H1 (cell line): ENCODE measurements at regions not wholly inside any gene's neighbourhood (a gene's known extent, or its start where the extent isn't known, plus 50 kb on each side); places are given as distances from the start of the nearest gene placed in this dataset.
"Not testable (repeated sequence)": the region's sequence is repeated elsewhere in the genome, so short reads cannot be mapped to it uniquely, and the experiment has no call there.

Experiments used
- CTCF ChIA-PET: fragments of 300-600 bp; sonication (Branson Sonifier 250); formaldehyde crosslinking; loops from one replicate; lab custom pipeline; 2021; ENCODE audit not compliant: partially characterized antibody; lab: Charles Lee
- POLR2A ChIA-PET: fragments of 300-600 bp; sonication (Branson Sonifier 250); formaldehyde crosslinking; loops from one replicate; lab custom pipeline; 2021; ENCODE audit warnings: inconsistent platforms; ENCODE audit not compliant: partially characterized antibody; lab: Charles Lee
- DNase-seq, 2 experiments: peaks; one replicate each; pipeline versions ENCODE4 v3.0.0 to v3.0.0-alpha.2; 2010 to 2022; ENCODE audit warnings: low spot score in 2 of 2, low read depth in 1 of 2, mixed read lengths in 1 of 2
- FAIRE-seq: peaks from 2 replicates; lab custom pipeline; 2011; peaks lifted over from hg19 to GRCh38; lab: Jason Lieb, UNC
- H2AFZ ChIP-seq: 2 replicates; pipeline ENCODE4 v1.8.1; 2012; ENCODE audit warnings: low read length, inconsistent platforms
- H2AK5ac ChIP-seq: 2 replicates; pipeline ENCODE4 v1.6.1; 2013; ENCODE audit warnings: low read depth, low read length
- H2BK120ac ChIP-seq: replicated peaks from 2 replicates; pipeline ENCODE3; 2013; ENCODE audit warnings: low read depth, low read length, inconsistent platforms
- H2BK12ac ChIP-seq: 2 replicates; pipeline ENCODE4 v1.6.1; 2013; ENCODE audit warnings: low read depth, low read length
- H2BK15ac ChIP-seq: 2 replicates; pipeline ENCODE4 v1.6.1; 2013; ENCODE audit warnings: low read length
- H2BK20ac ChIP-seq: 2 replicates; pipeline ENCODE4 v1.6.1; 2013; ENCODE audit warnings: low read length
- H2BK5ac ChIP-seq: 2 replicates; pipeline ENCODE4 v1.6.1; 2013; ENCODE audit warnings: low read depth, low read length
- H3K14ac ChIP-seq: 2 replicates; pipeline ENCODE4 v1.6.1; 2013; ENCODE audit warnings: inconsistent platforms; ENCODE audit not compliant: insufficient read length
- H3K18ac ChIP-seq: 2 replicates; pipeline ENCODE4 v1.6.1; 2013; ENCODE audit warnings: low read length; ENCODE audit errors: extremely low read depth
- H3K23ac ChIP-seq: 2 replicates; pipeline ENCODE4 v1.6.1; 2013; ENCODE audit warnings: inconsistent platforms; ENCODE audit not compliant: insufficient read length
- H3K23me2 ChIP-seq: 2 replicates; pipeline ENCODE4 v1.6.1; 2013; ENCODE audit warnings: low read depth, low read length
- H3K27ac ChIP-seq: 2 replicates; pipeline ENCODE4 v1.6.1; 2011; ENCODE audit warnings: low read depth, low read length, inconsistent platforms
- H3K27me3 ChIP-seq, 4 experiments: replicated peaks in 1 of 4; 1 replicate in 1 of 4; 2 replicates in 3 of 4; pipeline versions ENCODE4 v1.6.1 to v1.8.1; 2011 to 2013; ENCODE audit warnings: low read length in 3 of 4, mild to moderate bottlenecking in 3 of 4, inconsistent platforms in 2 of 4, mixed read lengths in 2 of 4, moderate library complexity in 1 of 4; ENCODE audit not compliant: control insufficient read depth in 3 of 4, insufficient read depth in 3 of 4; ENCODE audit errors: extremely low read depth in 1 of 4
- H3K36me3 ChIP-seq, 4 experiments: 2 replicates each; pipeline versions ENCODE4 v1.6.1 to v1.8.1; 2011 to 2013; ENCODE audit warnings: mild to moderate bottlenecking in 4 of 4, low read length in 3 of 4, moderate library complexity in 2 of 4, control low read depth in 1 of 4, inconsistent platforms in 1 of 4; ENCODE audit not compliant: insufficient read depth in 4 of 4, control insufficient read depth in 2 of 4
- H3K4ac ChIP-seq: replicated peaks from 2 replicates; pipeline ENCODE3; 2013; ENCODE audit warnings: low read length, low read depth, mixed read lengths, inconsistent platforms; ENCODE audit not compliant: insufficient read length
- H3K4me1 ChIP-seq, 4 experiments: replicated peaks in 1 of 4; 1 replicate in 1 of 4; 2 replicates in 3 of 4; pipeline versions ENCODE4 v1.6.1 to v1.8.1; 2011 to 2013; ENCODE audit warnings: low read length in 3 of 4, inconsistent platforms in 2 of 4, mixed read lengths in 1 of 4; ENCODE audit not compliant: insufficient read depth in 4 of 4, control insufficient read depth in 3 of 4
- H3K4me2 ChIP-seq, 2 experiments: 2 replicates each; pipeline versions ENCODE4 v1.6.1 to v1.8.1; 2011 to 2013; ENCODE audit warnings: low read depth in 2 of 2, low read length in 2 of 2, control low read depth in 1 of 2, inconsistent platforms in 1 of 2, mild to moderate bottlenecking in 1 of 2; ENCODE audit not compliant: insufficient read depth in 1 of 2
- H3K4me3 ChIP-seq, 4 experiments: fragments of 200-600, 300-600 bp in 1 of 4; sonication (generic), shearing (Covaris generic), sonication (Bioruptor Twin) in 1 of 4; 2 replicates each; pipeline versions ENCODE4 v1.5.1 to v1.8.1; 2011 to 2016; ENCODE audit warnings: low read length in 4 of 4, low read depth in 3 of 4, control low read depth in 2 of 4, inconsistent platforms in 2 of 4, mild to moderate bottlenecking in 2 of 4, mixed read lengths in 1 of 4, moderate library complexity in 1 of 4; ENCODE audit not compliant: insufficient read depth in 2 of 4; ENCODE audit errors: extremely low read depth in 1 of 4
- H3K56ac ChIP-seq: replicated peaks from 2 replicates; pipeline ENCODE3; 2013; ENCODE audit warnings: low read depth, mild to moderate bottlenecking, mixed read lengths, low read length, inconsistent platforms; ENCODE audit not compliant: insufficient read length
- H3K79me1 ChIP-seq: 2 replicates; pipeline ENCODE4 v1.6.1; 2013; ENCODE audit warnings: low read depth, low read length, control low read depth
- H3K79me2 ChIP-seq, 2 experiments: 2 replicates each; pipeline versions ENCODE4 v1.6.1 to v1.8.1; 2012 to 2013; ENCODE audit warnings: low read length in 2 of 2, mild to moderate bottlenecking in 2 of 2, inconsistent platforms in 1 of 2; ENCODE audit not compliant: insufficient read depth in 2 of 2, control insufficient read depth in 1 of 2
- H3K9ac ChIP-seq, 4 experiments: replicated peaks in 1 of 4; 1 replicate in 1 of 4; 2 replicates in 3 of 4; pipeline versions ENCODE4 v1.6.1 to v1.8.1; 2011 to 2013; ENCODE audit warnings: low read depth in 3 of 4, low read length in 3 of 4, control low read depth in 2 of 4, mild to moderate bottlenecking in 2 of 4, moderate library complexity in 2 of 4, inconsistent platforms in 1 of 4; ENCODE audit errors: extremely low read depth in 1 of 4
- H3K9me3 ChIP-seq, 2 experiments: 2 replicates each; pipeline versions ENCODE4 v1.6.1 to v1.8.1; 2012 to 2013; ENCODE audit warnings: mild to moderate bottlenecking in 2 of 2, moderate library complexity in 2 of 2, control low read depth in 1 of 2, inconsistent platforms in 1 of 2, low read depth in 1 of 2, low read length in 1 of 2, mixed read lengths in 1 of 2; ENCODE audit not compliant: insufficient read depth in 2 of 2
- H4K20me1 ChIP-seq, 2 experiments: replicated peaks in 1 of 2; 2 replicates each; pipeline versions ENCODE3 to v1.8.1; 2011 to 2013; ENCODE audit warnings: inconsistent platforms in 2 of 2, low read length in 2 of 2, mild to moderate bottlenecking in 1 of 2; ENCODE audit not compliant: insufficient read depth in 2 of 2, control insufficient read depth in 1 of 2
- H4K5ac ChIP-seq: 2 replicates; pipeline ENCODE4 v1.6.1; 2013; ENCODE audit warnings: low read length, low read depth, mixed read lengths, inconsistent platforms; ENCODE audit not compliant: insufficient read length
- H4K8ac ChIP-seq: 2 replicates; pipeline ENCODE4 v1.8.0; 2013; ENCODE audit warnings: mild to moderate bottlenecking, moderate library complexity, low read length, inconsistent platforms; ENCODE audit not compliant: insufficient read depth; ENCODE audit errors: extremely low read depth
- H4K91ac ChIP-seq: replicated peaks from 2 replicates; pipeline ENCODE3; 2013; ENCODE audit warnings: low read length, mixed read lengths, inconsistent platforms; ENCODE audit not compliant: insufficient read length
- WGBS, 2 experiments: shearing (Covaris generic) in 1 of 2; methylation state at CpG; one replicate each; pipeline versions ENCODE4 v1.1.6 to v1.1.7; 2013 to 2015; ENCODE audit warnings: low lambda C conversion rate in 2 of 2, mixed read lengths in 2 of 2, inconsistent platforms in 1 of 2, low coverage in 1 of 2, missing lambda C conversion rate in 1 of 2; ENCODE audit not compliant: insufficient replicate concordance in 2 of 2, insufficient coverage in 1 of 2, insufficient read length in 1 of 2; ENCODE audit errors: extremely low coverage in 1 of 2, missing lambda C conversion rate in 1 of 2; 5-methylcytosine and 5-hydroxymethylcytosine counted together

DNA sequence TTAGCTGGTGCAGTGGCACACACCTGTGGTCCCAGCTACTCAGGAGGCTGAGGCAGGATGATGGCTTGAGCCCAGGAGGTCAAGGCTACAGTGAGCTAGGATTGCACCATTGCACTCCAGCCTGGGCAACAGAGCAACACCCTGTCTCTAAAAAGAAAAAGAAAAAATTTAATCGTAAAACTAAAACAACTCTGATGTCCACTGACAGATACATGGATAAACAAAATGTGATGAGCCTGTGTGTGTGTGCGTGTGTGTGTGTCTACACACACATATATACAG is 99.6 kb downstream of the TPRA1 start:
- POLR2A ChIA-PET, H3K4ac ChIP-seq, H4K20me1 ChIP-seq, H3K9ac ChIP-seq, H3K27ac ChIP-seq, H3K79me2 ChIP-seq, H3K79me1 ChIP-seq, H4K91ac ChIP-seq, H3K18ac ChIP-seq, H3K56ac ChIP-seq, H2AK5ac ChIP-seq, H3K4me3 ChIP-seq, H2BK120ac ChIP-seq, H2AFZ ChIP-seq, H3K4me1 ChIP-seq, H3K23ac ChIP-seq, H4K8ac ChIP-seq, H3K4me2 ChIP-seq, H3K23me2 ChIP-seq, H3K36me3 ChIP-seq, H2BK15ac ChIP-seq, H3K14ac ChIP-seq, FAIRE-seq, H2BK5ac ChIP-seq, H2BK12ac ChIP-seq, H4K5ac ChIP-seq, H2BK20ac ChIP-seq, DNase-seq, H3K27me3 ChIP-seq: not testable (repeated sequence)
- CTCF ChIA-PET = interaction anchor here (1.0 to 2.1 kb wide), 4 partner anchors 9 to 56 kb away, joined by 3 to 8 read pairs (median 4); no protein-coding TSS in a partner anchor
- 46% methylated on average over 2 of the region's 2 CpGs; no CpG with 5 or more reads in 1 of the 2 experiments for WGBS, 2 experiments
- peaks cover 16 to 24% of the 10 kb centered on the region in 2 experiments for H3K9me3 ChIP-seq
